ENCODE measurements at regions not wholly inside any gene's neighbourhood (a gene's known extent, or its start where the extent isn't known, plus 50 kb on each side); places are given as distances from the start of the nearest gene placed in this dataset.
"Not testable (repeated sequence)": the region's sequence is repeated elsewhere in the genome, so short reads cannot be mapped to it uniquely, and the experiment has no call there.

DNA sequence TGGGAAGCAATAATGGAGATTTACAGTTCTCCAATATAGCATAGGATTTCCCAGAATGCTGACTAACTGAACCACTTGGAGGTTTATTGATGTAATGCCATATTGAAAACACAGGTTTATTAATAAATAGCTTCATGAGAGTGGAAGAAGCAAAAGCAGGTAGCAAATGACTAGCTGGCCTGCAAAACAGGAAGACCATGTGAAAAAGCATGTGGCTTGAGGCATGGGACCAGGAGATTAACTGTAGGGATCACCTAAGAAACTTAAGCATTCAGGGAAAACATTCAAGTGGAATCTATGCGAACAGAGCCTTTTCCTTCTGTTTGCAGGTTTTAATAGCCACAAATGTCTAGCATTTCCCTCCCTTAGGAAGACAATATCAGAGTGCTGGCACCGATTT lies 679.7 kb downstream of the ZEB2 start:
- DNase-seq, result no peak

DNA sequence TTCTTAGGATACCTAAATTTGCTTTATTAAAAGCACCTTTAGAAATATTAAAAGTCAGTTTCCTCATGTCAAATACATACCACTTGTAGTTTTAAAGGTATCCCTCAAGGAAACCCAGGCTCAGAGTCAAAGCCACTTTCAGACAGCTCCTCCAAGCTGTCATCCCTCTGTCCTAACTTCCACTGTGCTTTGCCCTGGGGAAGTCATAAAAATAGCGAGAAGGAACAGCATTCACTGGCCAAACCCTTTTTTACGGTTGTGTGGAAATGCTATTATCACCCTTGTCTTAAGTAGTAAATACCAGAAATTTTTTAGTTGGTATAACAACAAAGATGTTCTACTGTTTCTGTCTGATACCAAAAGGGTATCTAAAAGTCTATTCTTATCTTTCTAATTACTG lies 680.5 kb downstream of the ZEB2 start:
- no peak for DNase-seq

DNA sequence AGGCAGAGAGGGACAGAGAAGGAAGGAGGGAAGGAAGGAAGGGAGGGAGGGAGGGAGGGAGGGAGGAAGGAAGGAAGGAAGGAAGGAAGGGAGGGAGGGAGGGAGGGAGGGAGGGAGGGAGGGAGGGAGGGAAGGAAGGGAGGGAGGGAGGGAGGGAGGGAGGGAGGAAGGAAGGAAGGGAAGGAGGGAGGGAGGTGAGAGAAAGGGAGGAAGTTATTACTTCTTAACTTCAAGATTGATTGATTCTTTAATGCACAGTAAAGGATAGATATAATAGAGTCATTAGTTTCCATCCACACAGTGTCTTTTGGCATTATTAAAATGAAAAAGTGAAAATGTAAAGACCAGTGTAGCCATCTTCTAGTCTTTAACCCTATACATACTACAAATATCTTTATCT lies 682.9 kb downstream of the ZEB2 start:
- not testable (repeated sequence) for DNase-seq

DNA sequence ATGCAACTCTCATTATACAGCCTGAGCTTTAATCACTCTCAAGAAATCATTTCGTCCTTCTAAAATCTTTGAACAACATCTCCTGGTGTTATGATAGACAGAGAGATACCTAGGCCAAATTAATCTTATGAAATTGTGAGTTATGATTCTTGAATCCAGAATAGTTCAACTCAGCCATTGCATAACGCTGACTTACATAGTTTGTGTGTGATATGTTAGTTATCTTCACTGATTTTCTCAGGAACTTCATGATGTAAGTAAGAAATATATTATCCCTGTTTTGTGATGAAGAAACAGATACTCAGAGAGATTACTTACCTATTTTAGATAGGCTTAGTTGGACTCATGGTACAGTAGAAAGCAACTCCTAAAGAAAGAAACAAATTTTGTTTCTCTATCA lies 684.4 kb downstream of the ZEB2 start:
- DNase-seq, result no peak

DNA sequence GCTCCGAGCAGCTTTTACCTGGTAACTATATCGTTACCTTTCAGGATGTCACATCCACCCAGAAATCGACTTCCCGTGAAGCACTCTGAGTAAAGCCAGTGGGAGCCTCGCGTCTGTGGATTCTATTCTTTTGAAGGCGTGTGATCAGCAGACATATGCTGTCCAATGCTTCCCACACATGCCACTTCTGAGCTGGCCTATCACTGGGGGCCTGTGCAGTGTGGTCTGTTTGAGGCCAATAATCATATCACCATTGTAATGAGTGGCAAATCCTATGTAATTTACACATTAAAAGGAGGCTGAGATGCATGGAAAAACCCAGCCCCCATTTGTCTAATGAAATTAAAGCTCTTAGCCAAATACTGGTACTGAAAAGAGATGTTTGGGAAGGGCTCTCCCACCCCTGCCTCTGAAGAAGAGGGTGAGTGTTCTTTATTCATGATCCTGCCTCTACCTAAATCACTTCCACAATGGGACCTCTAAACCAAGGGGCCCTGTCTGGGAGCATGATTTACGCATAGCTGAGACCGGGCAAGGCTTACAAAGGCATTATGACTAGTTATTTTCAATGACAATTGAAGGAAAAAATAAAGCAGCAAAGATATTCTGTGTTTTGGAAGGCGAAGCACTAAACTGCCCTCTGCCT lies 686.8 kb downstream of the ZEB2 start:
- no peak for DNase-seq

DNA sequence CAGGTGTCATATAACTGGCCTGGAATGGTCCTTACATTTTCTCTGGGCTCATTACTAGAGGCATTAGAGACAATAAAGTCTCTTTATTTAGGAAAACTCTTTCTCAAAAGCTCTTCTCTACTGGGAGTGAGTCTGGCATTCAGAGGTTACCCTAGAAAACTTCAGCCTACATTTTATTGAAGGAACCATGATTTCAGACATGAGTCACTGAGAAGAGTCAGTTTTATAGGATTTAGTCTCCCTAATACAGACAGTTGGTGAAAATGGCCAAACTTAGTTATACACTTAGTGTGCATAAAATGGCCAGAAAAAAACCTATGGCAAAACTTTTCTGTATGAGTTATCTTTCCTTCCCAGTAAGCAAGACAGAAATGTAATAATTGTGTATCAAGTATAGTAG lies 689.4 kb downstream of the ZEB2 start:
- DNase-seq, result no peak

DNA sequence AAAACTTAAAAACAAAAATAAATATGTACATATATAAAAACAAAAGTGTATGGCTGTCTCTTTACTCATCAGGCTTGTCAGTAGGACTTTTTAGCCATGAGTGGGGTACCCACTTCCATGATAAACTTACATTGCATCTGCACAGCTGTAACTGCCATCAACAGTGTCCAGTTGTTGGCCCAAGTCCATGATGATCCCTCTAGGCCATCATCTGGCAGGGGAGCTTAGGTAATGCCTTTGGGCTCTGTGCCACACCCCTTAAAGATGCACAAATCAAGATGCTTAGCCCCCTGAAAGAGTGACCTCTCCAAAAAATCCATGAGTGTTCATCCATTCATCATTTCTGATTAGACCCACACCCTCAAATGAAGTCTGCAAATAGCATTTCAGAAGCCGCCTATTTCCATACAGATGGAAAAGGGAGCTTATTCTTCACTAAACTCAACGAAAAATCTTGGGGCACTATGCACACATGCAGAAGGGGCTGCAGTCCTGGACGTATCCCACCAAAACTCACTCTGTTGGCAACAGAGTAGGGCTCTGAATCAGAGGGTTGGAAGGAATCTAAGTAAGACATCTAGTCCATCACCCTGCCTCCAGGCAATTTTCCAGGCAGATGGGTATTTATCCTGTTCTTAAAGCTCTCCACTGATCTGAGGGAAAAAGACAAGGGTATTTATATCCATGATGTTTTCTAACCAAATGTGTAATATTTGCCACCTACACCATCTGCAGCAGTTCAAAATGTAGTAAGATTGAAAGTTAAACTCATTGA lies 691.0 kb downstream of the ZEB2 start:
- no peak for DNase-seq

DNA sequence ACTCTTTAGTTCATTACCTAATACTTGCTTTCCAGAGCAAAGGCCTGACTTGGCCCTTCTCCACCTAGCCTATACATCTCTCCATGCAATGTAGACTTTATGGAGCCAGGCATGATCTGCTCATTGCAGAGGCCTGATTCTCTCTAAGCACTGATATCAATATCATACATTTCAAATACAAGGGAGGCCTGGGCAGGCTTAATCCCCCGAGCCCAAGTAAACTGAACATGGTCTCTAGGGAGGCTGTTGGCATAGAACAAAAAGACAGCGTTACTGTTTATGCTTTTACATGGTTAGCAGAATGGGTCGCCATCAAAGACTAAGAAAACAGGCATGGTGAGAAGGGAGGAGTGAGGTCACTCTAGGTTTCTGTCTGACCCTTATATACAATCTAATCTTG lies 695.1 kb downstream of the ZEB2 start:
- no peak for DNase-seq

DNA sequence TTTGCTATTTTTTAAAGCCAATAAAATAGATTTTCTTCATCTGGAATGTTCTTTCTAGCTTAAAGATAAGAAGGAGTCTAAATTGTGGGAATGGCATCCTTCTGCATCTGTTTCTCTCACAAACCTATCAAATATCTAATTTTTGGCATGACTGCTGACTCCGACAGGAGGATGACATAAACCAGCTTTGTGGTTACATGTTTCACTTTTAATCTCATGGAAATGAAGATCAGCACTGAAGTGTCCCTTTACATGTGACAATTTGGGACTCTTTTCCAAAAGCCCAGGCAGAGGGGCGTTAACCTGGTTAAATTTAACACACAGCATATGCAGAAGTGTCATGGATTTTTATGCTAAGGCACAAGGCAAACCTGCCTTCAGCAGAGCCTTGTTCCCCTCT lies 694.7 kb downstream of the ARHGAP15 start:
- no peak for DNase-seq

DNA sequence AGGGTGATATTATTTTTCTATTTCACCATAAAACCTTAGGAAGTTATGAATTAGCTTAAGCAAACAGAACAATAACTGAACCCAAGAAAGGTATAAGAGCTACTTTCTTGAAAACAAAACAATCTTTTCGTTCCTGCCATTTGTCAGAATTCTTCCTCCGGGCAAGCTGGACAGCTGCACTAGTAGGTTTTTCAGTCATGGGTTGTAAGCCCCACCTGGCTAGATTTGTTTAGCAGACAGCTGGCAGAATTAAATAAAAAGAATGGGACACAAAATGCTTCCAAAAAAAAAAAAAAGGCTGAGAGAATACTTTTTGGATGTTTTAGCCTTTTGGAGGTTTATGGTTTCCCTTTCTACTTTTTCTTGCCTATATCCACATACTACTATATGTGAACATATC lies 694.1 kb downstream of the ARHGAP15 start:
- no peak for DNase-seq

DNA sequence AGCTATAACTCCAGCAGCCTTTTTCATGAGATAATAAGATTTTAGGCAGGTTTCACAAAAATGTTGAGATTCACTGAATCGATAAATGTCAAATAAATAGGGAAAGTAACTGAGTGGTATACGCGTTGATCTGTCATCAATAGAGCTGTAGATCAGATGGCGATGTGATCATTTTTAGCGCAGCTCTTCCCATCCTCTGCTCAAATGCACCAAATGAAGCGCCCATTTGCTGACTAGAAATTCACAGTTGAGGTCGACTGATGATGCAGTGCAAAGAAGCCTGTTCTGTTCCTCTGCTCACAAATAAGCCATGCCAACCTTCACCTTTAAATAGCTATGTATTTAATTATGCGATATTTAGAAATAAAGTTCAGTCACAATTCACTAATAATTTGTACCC lies 693.5 kb downstream of the ARHGAP15 start:
- no peak for DNase-seq

DNA sequence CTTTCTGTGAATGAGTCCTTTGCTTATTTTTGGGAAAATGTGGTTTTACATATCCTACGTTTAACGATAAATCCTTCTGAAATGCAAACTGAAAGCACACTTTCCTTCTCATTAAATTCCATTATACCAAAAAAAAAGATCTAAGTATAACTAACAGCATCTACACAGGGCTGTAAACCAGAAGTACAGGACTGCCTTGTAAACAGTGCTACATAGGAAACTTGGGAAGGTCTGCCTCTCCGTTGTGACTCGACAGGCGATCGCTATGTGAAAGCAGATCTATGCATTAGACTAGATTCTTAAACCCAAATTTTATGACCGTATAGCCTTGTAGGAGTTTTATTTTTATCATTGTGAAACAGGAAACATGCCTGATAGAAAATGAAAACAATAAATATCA lies 690.5 kb downstream of the ARHGAP15 start:
- no peak for DNase-seq

DNA sequence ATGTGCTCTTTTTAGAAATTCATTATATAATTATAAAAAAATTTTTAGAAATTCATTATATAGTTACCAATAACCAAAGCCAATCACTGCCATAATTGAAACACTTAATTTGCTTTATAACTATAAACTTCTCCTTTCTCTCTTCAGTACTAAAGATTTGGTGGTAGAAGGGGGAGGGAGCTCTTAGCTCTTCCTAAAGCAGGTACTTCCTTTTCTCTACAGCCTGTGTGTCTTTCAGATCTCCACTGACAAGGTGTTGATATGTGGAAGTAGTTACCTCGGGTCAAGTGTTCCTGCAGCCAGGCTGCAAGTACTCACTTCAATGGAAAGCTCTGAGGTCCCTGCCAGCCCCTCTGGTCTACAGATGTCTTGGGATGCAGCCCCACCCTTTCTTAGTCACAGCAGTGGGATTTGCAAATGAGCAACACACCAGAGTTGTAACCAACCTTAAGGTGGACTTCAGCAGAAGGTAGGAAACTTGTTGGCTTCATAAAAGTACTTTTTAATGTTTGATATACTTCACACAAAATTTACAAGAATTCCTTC lies 690.0 kb downstream of the ARHGAP15 start:
- DNase-seq, result no peak

Data from activated gamma-delta T cell (primary cell).